NCI-H345 treated with DMSO at 0.1 percent for 48 hours (cell line): ENCODE measurements at regions not wholly inside any gene's neighbourhood (a gene's known extent, or its start where the extent isn't known, plus 50 kb on each side); places are given as distances from the start of the nearest gene placed in this dataset.

ENCODE experiments used
- DNase-seq: peaks from one replicate; lab custom pipeline; 2025; ENCODE audit not compliant: unreplicated experiment; lab: John Stamatoyannopoulos, UW

DNA sequence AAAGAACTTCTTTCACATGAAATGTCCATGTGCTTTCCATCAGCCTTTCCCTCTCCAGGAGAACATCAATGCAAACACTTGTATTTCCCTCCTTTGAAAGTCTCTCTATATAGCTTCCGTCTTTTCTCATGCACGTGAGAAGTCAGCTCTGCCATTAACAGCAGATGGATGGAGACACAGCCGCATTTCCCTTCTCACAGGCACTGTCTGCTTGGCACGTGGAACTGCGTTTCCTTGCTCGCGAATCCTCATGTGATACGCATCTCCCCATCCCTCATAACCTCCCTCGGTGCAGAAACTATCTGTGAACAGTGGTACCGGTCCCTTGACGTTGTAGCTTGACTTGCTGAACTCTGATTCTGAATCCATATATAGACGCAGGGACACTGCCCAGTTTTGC is 717.0 kb upstream of the RBFOX1 start:
- no peak for DNase-seq

DNA sequence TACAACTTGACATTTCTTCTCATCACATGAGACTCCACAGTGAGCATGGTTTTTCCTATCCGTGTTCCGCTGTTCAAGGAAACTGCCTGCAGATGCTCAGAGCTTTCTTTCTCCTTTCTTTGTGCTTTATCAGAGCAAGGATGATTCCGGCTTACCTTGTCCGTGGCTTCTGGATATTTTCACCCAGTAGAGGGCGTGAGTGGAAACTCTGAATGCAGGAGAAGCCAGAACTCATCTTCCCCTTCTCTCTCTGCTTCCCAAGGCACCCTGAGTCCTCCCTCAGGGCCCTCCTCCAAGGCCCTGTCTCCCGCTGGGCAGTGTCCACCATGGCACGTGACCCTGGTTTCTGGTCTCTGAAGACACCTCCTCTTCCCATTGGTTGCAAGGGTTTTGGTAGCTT is 721.1 kb upstream of the RBFOX1 start:
- DNase-seq: no peak

DNA sequence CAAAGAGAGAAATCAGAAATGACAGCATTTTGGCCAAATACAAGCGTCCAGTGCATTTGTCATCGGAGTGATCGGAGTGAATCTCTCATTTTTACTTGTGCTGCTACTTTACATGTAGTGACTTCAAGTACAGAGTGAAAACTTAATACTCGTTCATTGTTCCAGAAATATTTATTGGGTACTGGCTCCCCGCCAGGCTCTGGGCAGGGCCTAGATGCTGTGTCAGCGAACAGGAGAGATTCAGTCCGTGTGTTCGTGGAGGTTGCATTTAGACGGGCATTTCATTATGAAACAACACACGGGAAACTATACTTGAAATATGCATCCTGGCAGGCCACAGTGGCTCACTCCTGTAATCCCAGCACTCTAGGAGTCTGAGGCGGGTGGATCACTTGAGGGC is 727.2 kb upstream of the RBFOX1 start:
- DNase-seq: no peak

DNA sequence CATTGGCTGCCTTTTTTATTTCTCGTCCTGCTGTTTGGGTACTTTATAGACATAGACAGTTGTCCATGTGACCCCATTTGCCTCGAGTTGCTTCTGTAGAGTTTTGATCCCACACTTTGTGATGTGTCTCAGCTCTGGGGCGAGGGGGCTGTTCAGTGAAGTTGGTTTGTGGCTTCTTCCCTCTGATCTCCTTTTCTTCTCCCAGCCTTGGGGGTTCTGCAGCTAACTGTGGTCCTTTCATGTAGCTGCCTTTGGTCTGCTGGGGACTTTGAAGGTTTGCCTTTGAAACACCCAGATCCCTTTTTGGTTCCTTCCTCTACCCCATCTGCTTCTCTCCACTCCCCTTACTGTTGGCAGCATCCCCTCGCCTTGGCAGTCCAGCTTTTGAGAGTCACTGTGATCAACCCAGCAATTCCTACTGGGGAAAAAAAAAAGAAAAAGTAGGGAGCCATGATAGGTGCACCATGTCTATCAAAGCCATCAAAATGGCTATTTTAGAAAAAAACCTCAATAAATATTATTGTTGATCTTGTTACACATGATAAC is 728.8 kb upstream of the RBFOX1 start:
- no peak for DNase-seq

DNA sequence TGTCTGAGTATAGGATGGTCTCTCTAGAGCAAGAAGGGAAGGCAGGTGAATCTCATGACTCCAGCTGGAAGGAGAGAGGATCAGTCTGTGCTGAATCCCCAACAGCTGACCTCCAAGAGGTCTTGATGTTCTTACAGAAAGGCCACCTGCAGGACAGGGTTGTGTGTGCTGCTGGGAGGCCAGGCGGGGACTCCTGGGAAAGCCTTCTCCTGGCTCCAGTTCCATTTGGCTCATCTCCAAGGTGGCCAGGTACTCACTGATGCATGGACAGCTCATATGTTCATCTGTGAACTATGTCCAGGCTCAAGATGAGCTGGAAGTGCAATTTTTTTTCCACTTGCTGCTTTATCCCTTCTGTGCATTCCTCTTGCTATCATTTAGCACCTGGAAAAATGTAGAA is 730.2 kb upstream of the RBFOX1 start:
- no peak for DNase-seq

DNA sequence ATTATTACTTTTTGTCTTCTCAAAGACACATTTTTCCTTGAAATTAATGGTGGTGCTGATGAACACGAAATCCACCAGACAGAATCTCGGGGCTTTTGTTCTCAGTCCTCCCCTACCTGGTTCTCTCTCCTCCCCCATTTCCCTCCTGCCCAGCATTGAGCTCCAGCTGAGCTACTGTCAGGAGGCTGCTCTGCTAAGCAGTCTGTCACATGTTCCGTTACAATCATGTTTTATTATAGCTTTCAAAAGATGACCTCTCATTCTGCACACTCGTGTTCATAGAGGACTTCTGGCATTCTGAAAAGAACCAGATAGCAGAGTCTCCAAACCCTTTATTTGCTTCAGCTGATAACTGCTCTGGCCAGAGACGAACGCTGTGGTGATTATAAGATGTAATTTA is 732.5 kb upstream of the RBFOX1 start:
- DNase-seq: no peak

DNA sequence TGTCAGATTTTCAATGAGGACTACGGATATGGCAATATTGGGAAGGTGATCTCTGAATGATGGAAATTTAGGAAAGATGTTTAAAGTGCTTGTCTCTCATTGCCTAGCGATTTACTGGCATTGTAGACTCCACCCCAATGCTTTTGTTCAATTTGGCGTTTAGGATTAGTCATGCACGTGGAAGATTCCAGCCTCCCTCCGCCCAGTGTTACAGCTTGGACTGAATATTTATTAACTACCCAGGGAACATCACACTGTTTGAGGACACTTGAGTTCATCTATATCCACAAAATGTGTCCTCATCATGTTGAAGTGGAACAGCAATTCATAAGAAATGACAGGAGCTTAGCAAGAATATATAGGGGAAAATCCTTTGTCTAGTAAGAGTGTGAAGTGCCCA is 738.8 kb upstream of the RBFOX1 start:
- no peak for DNase-seq

DNA sequence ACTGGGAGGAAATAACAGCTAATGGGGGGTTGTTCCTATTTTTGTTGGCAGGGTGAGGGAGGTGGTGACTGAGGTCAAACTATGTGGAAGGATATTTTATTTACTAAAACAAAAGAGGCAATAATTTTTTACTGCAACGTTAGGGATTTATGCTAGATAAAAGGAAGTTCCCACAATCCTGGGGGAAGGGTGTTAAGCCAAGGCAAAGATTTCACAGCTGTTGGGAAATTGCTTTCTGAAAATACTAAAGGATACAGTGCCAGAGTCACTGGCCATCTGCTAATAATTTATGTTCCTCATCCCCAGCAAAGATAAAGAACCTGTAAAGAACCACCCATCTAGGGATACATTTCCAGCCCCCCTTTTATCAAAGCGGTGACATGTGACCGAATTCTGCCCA is 756.0 kb upstream of the RBFOX1 start:
- DNase-seq: no peak

DNA sequence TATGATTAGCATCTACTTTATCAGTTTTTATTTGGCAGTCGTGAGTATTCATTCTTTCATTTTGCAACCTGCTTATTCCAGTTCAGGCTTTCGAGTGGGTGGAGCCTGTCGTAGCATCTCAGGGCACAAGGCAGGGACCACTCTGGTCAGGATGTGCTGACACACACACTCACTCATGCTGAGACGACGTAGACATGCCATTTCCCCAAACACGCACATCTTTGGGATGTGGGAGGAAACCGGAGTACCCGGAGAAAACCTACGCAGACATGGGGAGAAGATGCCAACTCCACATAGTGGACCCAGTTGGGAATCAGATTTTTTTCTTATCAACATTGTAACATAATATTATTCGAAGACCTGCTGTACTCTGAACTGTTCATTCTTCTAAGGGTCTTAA is 756.5 kb upstream of the RBFOX1 start:
- DNase-seq: no peak

DNA sequence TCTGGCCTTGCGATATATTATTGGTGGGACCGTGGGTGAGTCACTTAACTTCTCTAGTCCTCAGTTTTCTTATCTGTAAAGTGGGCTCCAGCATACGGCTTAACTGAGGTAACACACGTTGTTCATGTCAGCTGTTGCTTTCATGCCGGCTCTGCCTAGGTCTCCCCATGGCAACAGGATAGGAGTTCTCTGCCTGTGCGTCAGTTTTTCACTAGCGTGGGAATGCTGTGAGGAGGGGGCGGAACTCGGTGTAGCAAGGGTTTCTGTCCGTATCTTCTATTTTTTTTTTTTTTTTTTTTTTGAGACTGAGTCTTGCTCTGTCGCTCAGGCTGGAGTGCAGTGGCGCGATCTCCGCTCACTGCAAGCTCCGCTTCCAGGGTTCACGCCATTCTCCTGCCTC is 758.5 kb upstream of the RBFOX1 start:
- DNase-seq: no peak

DNA sequence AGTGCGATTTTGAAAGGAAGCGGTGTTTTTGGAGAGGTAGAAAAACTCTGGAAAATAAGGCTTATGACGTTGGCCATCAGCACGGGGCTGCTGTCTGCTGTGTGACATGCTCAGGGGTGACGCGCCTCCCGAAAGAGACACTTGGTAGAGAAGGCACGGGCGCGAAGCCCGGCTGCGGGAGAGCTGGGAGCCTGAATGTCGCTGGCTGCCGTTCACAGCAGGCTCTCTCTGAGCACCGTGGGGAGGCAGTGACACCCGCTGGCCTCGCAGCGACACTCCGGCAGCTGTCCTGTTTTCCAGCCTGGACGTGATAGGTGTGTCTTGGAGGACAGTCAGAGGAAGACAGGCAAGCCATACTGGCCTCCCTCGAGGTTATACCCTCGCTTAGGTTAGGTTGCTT is 759.1 kb upstream of the RBFOX1 start:
- DNase-seq: no peak

DNA sequence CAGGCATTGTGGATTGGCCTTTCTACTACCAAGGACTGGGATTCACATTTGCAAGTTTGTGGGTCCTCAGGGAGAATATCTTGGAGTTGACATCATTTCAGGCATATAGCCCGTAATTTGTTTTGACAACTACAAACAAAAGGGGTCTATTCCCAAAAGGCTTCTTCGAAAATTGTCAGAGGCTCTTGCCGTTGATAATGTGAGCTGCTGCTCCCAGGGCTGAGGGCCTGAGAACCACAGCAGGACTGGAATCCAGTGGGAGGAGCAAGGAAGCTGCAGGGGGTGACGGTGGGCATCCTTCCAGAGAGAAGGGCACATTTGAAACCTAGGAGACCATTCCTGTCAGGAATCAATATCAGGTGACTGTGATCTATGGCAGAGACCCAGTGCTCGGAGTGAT is 761.6 kb upstream of the RBFOX1 start:
- no peak for DNase-seq

DNA sequence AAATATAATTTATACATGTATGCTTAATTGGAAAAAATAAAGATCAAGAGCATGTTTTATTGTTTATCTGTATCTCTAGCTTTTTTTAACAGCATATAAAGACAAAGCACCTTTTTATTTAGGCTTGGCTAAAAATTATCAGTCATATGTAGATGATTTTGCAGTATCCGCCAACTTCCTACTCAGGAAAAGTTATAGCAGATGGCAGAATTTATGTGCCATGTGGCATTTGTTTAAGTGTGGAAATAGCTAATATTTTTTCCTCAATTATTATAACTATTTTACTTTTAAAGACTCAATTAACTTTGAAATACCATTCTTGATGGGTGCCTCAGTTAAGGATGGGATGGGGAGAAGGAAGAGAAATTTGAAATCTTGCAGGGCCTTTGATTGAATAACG is 762.1 kb upstream of the RBFOX1 start:
- DNase-seq: no peak

DNA sequence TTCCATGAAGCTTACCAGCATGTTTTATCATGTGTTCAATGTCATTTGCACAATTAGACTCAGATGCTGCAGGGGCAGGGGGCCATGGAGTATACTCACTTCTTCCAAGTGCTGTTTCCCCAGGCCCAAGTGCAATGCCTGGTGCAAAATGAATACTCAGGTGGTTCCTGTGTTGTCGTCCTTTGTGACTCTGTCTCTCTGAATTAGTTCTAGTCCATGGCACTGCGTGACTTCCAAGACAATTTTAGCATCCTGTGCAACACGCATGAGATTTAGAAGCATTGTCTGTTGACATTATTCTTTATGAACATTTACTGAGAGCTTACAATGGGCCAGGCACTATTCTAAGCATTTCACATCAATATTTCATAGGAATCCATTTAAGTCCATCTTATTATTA is 769.7 kb upstream of the RBFOX1 start:
- no peak for DNase-seq

DNA sequence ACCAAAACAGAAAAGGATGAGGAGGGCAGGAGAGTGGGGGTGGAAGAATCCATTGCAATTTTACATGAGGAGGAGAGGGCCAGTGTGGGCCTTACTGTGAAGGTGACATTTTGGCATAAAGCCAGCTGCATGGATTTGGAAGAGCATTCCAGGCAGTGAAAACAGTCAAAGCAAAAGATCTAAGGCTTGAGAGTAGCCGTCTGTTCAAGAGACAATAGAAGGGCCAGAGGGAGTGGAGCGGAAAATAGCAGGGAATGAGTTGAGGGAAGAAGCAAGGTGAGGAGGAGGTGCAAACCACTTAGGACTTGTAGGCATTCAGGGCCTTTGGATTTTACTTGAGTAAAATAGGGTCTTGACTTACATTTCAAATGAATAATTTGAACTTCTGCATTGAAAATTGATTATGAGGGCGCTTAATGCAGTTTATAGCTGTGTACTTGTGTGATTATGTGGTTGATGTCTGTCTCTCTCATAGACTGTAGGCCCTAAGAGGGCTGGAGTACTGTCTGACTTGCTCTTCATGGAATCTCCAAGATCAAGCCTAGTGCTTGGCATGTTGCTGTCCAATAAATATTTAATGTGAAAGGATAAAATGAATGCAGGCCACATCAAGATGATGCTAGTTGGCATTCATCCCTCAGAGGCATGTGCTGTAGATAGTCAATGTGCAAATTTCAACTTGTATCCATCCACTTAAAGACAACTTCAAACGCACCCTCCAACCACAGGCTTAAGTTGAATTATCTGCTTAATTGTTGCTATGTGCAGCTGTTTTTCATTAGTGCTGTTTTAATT is 772.1 kb upstream of the RBFOX1 start:
- DNase-seq: no peak

DNA sequence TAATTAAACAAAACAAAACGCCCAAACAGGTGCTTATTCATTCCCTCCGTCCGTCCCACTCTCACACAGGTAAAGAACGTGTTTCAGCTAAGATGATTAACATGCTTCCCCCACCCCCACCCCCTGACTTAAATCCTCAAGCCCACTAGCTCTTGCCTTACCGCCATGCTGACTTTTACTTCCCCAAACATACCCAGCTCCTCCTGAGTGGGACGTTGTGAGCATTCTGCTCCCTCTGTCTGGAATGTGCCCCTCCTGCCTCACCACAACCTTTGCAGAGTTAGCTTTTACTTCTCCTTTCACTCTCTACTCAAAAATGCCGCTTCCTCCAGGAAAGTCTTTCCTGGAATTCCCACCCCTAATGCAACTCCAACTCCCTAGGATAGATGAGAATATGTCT is 774.0 kb upstream of the RBFOX1 start:
- DNase-seq: no peak

DNA sequence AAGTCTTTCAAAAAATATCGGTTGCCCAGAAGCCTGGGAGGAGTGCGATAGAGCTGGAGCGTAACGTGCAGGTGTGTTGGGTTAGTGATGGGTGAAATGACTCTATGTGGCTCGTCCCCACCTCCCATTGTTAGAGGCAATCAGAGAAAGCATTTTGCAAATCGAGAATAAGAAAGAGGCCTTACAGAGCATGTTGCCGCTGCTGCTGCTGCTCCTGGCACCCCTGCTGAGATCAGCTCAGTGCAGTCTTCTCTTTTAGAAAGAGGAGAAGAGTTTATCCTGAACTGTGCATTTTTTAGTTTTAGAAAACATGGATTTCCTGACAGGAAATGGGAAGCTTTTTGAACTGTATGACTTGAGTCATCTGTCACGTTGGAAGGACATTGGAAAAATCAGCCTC is 774.5 kb upstream of the RBFOX1 start:
- DNase-seq: no peak

DNA sequence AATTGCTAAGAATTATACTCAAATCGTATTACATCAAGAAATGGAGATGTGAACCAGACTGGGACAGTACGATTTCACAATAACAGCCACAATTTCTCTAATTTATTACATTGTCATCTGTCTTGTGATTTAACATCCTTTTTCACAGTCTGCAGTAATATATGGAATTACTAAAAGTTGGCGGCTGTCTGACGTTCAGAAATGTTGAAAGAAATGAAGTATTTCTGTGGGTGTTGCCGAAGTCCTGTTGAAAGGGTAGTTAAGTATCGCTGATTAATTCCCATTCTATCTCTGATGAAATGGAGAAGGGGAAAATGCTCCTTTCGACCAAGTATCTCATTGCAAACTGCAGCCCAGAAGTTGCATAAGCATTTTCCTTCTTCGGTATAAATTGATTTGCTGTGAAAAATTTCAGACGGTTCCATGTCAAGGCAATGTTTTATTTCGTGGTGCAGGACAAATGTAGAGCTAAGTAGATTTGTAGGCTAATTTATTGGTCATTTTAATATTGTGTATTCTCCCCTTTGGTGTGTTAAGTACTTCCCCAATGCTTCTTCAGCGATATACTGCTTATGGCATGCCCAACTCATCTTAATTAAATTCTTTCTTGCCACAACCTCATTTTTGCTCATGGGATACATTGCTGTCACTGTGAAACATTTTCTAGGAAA is 775.2 kb upstream of the RBFOX1 start:
- no peak for DNase-seq

DNA sequence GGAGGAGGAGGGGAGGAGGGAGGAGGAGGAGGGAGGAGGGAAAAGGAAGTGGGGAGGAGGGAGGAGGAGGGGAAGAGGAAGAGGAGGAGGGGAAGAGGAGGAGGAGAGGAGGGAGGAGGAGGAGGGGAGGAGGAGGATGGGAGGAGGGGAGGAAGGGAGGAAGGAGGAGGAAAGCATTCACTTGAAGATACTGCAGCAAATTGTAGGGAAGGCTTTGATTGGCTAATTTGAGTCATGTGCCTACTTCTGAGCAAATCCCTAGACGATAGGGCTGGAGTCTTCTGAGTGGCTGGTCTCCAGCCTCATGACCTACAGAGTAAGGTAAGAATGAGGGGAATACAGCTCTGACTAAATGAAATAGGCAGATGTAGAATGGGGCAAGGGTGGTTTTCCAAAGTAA is 783.2 kb upstream of the RBFOX1 start:
- DNase-seq: no peak

DNA sequence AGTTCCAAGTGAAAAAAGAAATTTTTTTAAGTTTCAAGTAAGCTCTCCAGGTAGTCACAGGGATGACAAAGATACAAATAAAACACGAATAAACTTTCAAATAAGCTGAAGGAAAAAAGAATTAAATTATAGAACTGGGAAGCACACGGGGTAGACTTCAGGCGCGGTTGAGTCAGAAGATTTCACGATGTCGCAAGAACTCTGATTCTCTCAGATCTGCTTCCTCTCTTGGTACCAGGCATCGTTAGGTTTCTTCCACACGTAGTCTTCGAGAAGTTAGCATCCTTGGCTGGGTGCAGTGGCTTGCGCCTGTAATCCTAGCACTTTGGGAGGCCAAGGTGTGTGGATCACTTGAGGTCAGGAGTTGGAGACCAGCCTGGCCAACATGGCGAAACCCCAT is 784.1 kb upstream of the RBFOX1 start:
- no peak for DNase-seq

DNA sequence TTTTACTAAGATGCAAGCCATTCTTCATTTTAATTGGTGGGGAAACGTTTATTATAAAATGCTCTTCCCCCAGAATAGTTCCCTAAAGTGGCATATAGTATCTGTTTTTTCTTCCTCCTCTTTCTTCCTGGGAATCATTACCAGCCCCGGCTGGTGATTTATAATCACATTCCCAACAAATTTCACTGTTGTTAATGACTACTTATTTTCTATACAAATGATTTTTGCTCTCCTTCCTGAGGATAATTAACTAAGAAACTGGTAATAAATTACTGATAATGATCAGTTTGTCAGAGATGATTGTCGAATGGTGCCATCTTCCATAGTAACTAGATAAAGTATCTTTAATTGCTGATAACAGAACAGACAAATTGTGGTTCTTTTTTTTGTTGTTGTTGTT is 785.5 kb upstream of the RBFOX1 start:
- DNase-seq: no peak

DNA sequence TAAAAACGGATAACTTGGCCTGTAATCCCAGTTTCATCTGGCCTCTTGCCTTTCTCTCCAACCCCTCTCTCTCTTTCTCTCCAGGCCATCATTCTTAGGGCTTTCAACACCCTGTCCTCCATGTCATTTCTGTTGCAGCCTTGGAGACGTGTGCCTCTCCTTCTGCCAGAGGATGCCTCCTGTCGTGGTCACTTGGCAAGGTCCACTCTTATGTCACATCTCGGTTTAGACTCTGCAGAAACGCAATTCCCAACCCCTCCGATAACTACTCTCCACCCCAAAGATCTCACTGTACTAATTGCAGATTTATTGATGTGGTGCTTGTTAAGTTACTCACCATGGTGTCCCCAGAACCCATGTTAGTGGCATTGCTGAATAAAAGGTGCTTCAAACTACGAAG is 787.3 kb upstream of the RBFOX1 start:
- no peak for DNase-seq

DNA sequence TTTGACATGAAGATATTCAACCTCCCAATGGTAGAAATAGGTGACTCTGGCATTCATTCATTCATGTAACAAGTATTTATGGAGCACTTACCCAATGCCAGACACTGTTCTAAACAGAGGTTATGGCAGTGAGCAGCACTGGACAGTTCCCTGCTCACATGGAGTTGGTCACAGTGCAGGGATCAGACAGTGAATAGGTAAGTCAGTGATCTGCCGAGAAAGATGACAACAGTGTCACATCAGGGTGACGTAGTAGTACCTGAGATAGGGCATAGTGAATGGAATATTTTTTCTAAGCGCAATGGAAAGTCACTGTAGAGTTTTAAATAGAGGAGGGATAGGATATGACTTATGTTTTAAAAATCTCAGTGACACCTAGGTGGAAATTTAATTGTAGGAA is 791.4 kb upstream of the RBFOX1 start:
- DNase-seq: no peak
